Activated CD8-positive, alpha-beta memory T cell treated with anti-CD3 and anti-CD28 coated beads for 36 hours (primary cell): ENCODE measurements at regions not wholly inside any gene's neighbourhood (a gene's known extent, or its start where the extent isn't known, plus 50 kb on each side); places are given as distances from the start of the nearest gene placed in this dataset.

Source experiments
- CTCF ChIA-PET: fragments of 350-600 bp; sonication (Branson Sonifier 250); formaldehyde crosslinking; loops from one replicate; lab custom pipeline; 2021; ENCODE audit warnings: antibody characterized with exemption; lab: Charles Lee
- POLR2A ChIA-PET: fragments of 350-600 bp; sonication (Branson Sonifier 250); formaldehyde crosslinking; loops from one replicate; lab custom pipeline; 2021; ENCODE audit warnings: antibody characterized with exemption; lab: Charles Lee

- CTCF ChIA-PET = no interaction called here
- POLR2A ChIA-PET = no interaction called here
Observed at GRCh38 chrX:121259170-121259569, 211.8 kb downstream of the GLUD2 start.

GRCh38 chrX:121260596-121261240, 213.3 kb downstream of the GLUD2 start:
- POLR2A ChIA-PET = no interaction called here
- CTCF ChIA-PET = no interaction called here

DNA sequence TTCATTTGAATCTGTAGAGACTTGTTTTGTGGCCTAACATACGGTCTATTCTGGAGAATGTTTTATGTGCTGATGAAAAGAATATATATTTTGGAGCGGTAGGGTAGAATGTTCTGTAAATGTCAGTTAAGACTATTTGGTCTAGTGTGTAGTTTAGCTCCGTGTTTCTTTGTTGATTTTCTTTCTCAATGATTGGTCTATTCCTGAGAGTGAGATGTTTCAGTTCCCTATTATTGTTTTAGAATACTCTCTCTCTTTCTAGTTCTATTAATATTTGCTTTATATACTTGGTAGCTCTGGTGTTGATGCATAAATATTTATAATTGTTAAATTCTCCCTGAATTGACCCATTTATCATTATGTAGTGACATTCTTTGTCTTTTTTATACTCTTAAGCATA, 236.5 kb downstream of the GLUD2 start:
- POLR2A ChIA-PET = no interaction called here

GRCh38 chrX:121298499-121298898, 251.1 kb downstream of the GLUD2 start:
- ChIA-PET CTCF (no interaction called here), POLR2A (no interaction called here)

More for the DNA sequence above, 236.5 kb downstream of the GLUD2 start:
- CTCF ChIA-PET = no interaction called here

DNA sequence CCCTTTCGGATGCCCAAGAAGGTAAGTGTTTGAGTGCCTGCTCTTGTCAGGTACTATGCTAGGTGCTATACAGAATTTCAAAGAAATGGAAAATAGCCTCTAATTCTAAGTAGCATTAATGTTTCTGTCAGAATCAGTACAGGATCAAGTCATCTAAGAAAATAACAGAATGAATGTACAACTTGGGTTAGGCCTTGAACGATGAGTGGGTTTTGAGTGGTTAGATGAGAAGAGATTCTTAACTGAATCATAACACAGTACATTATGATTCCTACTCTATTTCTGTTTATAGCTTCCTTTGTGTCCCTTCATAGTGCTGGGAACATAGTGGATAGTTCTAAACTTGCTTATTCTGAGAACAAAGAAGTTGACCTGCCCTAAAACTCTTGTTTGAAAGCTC, 253.9 kb downstream of the GLUD2 start:
- CTCF ChIA-PET = no interaction called here
- POLR2A ChIA-PET = no interaction called here

GRCh38 chrX:121301822-121302221, 254.4 kb downstream of the GLUD2 start:
- ChIA-PET POLR2A (no interaction called here), CTCF (no interaction called here)

DNA sequence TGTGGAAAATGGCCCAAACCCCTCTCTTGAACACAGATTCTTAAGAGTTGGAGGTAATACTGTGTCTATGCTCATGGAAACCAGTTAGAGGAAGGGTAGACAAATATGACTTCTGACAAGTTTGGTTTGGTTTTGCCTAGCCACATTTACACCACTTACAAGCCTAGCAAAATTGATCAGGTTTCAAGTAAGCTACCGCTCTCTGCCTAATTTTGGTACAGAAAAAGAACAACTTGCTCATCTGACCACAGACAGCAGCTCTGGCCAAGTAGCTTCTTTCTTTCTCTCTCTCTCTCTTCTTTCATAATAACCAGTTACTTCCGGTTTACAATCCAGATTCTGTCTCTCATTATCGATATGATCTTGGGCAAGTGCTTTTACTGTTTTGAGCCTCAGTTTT, 260.0 kb downstream of the GLUD2 start:
- ChIA-PET POLR2A (no interaction called here), CTCF (no interaction called here)

GRCh38 chrX:121308276-121308805, 260.9 kb downstream of the GLUD2 start:
- POLR2A ChIA-PET = no interaction called here
- CTCF ChIA-PET = no interaction called here

DNA sequence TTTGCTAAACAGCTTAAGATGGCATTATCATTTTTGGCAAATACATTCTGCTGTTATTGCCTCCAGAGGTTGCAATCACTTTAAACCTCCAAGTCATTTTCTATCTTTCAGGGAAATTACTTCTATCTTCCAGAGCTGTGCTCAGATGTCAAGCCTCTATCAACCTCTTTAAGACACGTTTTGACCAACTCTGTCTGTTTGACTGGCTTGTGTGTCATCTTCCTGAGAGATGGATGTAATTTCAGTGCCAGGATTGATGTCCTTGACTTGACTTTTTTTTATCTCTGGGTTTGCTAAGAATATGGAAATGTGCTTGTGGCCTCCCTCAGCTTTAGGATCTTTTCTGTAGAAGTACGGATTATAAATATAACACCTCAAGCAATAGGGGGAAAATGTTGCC, 263.4 kb downstream of the GLUD2 start:
- CTCF ChIA-PET = no interaction called here
- POLR2A ChIA-PET = no interaction called here

- POLR2A ChIA-PET = no interaction called here
- CTCF ChIA-PET = no interaction called here
Observed at GRCh38 chrX:121320441-121320840, 273.0 kb downstream of the GLUD2 start.

GRCh38 chrX:121322159-121322558, 274.7 kb downstream of the GLUD2 start:
- ChIA-PET POLR2A (no interaction called here), CTCF (no interaction called here)

DNA sequence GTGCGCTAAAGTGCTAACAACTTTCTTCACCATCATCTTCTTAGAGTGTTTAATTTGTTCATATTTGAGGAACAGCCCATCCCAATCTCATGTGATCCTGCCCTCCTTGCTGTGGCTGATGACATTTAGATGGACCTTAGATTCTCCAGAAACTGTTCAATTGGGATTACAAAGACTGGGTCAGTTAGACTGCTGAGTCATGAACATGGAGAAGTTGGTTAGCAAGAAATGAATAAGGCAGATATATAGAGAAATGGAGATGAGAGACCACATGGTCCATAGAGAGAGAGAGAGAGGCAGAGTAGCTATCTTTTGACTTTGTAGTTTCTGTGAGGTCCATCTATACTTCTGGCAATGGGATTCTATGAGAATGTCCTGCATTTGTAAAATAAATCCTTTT, 275.9 kb downstream of the GLUD2 start:
- POLR2A ChIA-PET = no interaction called here
- CTCF ChIA-PET = no interaction called here

DNA sequence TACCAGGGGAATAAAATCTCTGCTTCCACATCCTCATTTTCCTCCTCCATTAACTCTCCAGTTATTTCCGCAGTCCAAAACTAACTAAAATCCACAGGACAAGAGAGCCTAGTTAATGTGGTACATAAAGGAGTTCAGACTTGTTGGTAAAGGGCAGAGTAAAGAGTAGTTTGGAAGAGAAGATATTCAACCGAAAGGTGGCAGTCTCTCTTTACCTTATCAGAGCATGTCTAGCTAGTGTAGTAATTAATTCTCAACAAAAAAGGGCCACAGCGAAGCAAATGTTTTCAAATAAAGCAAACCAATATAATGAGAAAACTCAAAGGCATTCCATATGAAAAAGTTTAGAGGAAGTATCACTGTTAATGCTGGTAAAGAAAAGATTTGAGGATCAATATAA, 286.5 kb downstream of the GLUD2 start:
- POLR2A ChIA-PET = no interaction called here
- CTCF ChIA-PET = no interaction called here

DNA sequence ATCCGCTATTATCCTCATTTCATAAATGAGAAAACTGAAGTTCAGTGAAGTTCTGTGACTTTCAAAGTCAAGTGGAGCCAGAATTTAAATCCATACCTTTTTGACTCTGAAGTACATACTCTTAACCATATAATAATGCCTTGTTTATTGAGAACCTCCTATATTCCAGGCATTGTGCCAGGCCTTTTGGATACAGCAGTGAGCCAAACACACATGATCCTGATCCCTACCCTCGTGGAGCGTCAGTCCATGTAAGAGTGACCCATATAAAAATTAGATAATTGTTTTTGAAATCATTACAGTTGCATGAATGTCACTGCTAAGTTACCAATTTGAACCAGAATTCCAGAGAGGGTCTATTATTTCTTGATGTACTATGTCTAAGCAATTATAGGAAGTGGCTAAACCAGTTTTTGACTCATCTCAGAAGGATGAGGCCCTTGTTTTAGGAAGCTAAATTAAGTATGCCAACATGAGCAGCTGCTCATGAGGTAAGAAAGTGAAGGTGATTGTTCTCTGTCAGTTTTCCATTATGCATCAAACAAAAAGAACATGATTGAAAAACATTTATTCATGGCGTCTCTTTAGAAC, 289.5 kb downstream of the GLUD2 start:
- ChIA-PET POLR2A (no interaction called here), CTCF (no interaction called here)

DNA sequence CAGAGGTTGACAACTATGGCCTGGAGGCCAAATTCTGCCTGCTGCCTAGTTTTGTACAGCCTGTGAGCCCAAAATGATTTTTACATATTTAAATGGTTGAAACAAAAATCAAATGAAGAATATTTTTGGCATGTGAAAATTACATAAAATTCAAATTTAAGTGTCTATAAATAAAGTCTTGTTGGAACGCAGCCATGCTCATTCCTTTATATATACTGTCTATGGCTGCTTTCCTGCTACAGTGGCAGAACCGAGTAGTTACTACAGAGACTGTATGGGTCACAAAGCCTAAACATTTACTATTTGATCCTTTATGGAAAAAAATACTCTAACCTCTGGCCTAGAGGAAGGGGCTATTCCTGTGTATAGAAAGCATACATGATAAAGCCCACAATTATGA, 290.4 kb downstream of the GLUD2 start:
- CTCF ChIA-PET = no interaction called here

DNA sequence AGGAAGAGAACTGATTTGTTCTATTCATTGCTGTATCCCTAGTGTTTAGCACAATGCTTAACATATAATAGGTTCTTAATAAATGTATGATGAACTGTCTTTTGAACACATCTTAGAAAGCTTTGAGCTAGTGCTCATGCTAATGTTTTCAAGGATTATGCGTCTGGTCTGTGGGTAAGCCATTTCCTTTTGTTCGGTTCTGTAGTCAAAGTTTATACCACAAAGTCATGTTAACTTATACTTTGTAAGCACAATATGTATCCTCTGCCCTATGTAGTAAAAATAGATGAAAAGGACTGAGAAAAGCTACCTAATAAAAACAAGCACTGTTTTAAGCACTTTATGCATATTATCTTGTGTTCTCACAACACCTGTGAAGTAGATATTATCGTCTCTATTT, 301.9 kb downstream of the GLUD2 start:
- ChIA-PET POLR2A (no interaction called here), CTCF (no interaction called here)

More for the DNA sequence above, 290.4 kb downstream of the GLUD2 start:
- POLR2A ChIA-PET = no interaction called here

DNA sequence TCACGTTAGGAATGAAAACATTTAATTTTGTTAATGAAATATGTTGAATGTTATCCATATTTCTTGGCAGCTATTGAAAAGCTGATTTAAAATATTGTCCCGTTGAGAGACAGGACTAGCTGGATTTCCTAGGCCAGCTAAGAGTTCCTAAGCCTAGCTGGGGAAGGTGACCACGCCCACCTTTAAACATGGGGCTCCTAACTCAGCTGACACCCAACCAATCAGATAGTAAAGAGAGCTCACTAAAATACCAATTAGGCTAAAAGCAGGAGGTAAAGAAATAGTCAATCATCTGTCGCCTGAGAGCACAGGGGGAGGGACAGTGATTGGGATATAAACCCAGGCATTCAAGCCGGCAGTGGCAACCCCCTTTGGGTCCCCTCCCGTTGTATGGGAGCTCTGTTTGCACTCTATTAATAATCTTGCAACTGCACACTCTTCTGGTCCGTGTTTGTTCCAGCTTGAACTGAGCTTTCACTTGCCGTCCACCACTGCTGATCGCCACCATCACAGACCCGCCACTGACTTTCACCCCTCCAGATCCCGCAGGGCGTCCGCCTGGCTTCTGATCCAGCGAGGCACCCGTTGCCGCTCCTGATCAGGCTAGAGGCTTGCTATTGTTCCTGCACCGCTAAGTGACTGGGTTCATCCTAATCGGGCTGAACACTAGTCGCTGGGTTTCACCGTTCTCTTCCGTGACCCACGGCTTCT, 308.9 kb downstream of the GLUD2 start:
- POLR2A ChIA-PET = no interaction called here
- CTCF ChIA-PET = no interaction called here

- ChIA-PET POLR2A (no interaction called here), CTCF (no interaction called here)
Observed at GRCh38 chrX:121356850-121357171, 309.4 kb downstream of the GLUD2 start.

- CTCF ChIA-PET = no interaction called here
- POLR2A ChIA-PET = no interaction called here
Observed at GRCh38 chrX:121360280-121360679, 312.9 kb downstream of the GLUD2 start.

- ChIA-PET CTCF (no interaction called here), POLR2A (no interaction called here)
Observed at GRCh38 chrX:121365572-121366161, 318.3 kb downstream of the GLUD2 start.

DNA sequence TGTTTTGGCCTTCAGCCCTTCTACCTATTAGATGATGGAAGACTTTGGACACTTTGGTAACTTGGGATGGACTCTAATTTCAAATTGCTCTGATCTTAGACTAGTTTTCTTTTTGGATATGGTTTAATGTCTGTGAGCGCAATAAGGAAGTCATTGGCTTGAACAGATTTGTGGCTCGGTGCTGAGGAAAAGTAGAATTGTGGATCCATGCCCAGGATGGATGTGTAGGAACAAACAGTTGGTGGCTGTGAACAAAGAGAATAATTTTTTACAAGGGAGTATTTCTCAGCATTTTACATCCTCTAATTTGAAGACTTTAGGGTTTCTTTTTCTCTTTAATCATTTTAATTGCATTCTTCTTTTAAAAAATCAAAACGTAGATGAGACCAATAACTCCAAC, 327.1 kb downstream of the GLUD2 start:
- CTCF ChIA-PET = no interaction called here
- POLR2A ChIA-PET = no interaction called here
